Retinal pigment epithelial cell (primary cell): ENCODE measurements at regions not wholly inside any gene's neighbourhood (a gene's known extent, or its start where the extent isn't known, plus 50 kb on each side); places are given as distances from the start of the nearest gene placed in this dataset.
A peak's percentile ranks its signal among the peaks of the same experiment; 100 is the strongest.

Source experiments
- DNase-seq: peaks from one replicate; pipeline ENCODE4 v3.0.0-alpha.2; 2010; ENCODE audit warnings: low read depth
- H3K4me3 ChIP-seq: 2 replicates; pipeline ENCODE4 v1.5.1; 2011; ENCODE audit warnings: mild to moderate bottlenecking, low read length, control low read depth, moderate library complexity
- CTCF ChIP-seq: conservative IDR thresholded peaks from 2 replicates; pipeline ENCODE4 v1.5.1; 2011; ENCODE audit warnings: low read depth, low read length, control low read depth, inconsistent platforms

GRCh38 chr1:14511796-14512585, 86.5 kb upstream of the KAZN start:
- H3K4me3 ChIP-seq, result no peak overlapping the region
- DNase-seq, result no peak
- peak; percentile 3 for TF ChIP-seq CTCF

- no peak for DNase-seq
- no peak for TF ChIP-seq CTCF
- H3K4me3 ChIP-seq, result no peak overlapping the region
Observed at GRCh38 chr1:14513111-14513510, 85.4 kb upstream of the KAZN start.

DNA sequence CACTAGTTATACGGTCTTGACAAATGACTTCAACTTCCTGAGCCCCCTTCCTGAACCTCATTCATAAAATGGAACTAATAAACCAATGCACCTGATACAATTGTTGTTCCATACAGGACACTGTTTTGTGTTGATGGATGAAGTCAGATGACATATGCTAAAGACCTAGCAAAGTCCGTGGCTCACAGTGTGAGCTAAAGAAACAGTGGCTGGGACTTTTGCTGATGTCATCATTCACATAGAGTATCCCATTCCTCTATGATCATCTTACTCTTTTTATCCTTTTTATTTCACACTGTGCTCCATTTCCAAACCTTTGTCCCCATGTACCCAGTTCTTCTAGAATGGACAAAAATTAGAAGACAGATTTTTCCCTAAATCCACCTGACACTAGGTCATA, 83.7 kb upstream of the KAZN start:
- no peak for TF ChIP-seq CTCF

DNA sequence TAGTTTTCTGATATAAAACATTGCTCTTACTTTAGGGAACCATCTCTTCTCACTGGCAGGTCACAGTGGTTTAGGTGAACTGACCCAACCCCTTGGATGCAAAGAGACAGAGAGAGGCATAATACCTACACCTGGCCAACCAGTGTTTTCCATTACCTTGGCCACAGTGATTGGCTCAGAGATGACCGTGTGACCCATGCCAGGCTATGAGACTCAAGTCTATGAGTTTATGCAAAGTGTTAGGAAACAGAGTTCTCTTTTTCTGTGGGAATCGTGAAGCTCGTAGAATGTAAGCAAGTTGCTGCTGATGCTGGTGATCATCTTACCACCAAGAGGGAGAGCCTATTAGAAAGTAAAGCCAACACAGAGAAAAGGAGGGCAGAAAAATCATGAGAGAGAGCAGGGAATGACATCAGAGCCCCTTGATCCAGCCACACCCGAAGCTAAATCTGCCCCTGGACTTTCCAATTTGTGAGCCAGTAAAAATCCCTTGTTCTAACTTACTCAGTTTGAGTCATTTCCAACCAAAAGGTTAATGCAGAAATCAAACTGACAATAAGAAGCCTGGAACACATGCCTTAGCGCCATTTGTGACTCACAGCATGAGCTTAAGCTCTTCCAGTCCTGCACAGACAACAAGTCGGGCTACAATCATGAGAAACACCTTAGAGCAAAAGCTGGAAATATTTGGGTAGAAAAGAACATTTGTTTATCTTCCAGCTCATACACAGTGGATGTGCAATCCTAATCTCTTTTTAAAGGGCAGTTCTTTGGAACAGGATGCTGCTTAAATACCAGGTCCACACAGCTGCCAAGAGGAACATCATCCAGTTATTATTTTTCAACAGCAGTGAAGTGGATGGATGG, 81.3 kb upstream of the KAZN start:
- H3K4me3 ChIP-seq, result no peak overlapping the region
- DNase-seq, result peak; percentile 99
- no peak for TF ChIP-seq CTCF

More for the DNA sequence above, 83.7 kb upstream of the KAZN start:
- H3K4me3 ChIP-seq, result no peak overlapping the region
- DNase-seq, result no peak

GRCh38 chr1:14517841-14518180, 80.7 kb upstream of the KAZN start:
- DNase-seq, result no peak
- TF ChIP-seq CTCF, result no peak
- H3K4me3 ChIP-seq, result no peak overlapping the region

DNA sequence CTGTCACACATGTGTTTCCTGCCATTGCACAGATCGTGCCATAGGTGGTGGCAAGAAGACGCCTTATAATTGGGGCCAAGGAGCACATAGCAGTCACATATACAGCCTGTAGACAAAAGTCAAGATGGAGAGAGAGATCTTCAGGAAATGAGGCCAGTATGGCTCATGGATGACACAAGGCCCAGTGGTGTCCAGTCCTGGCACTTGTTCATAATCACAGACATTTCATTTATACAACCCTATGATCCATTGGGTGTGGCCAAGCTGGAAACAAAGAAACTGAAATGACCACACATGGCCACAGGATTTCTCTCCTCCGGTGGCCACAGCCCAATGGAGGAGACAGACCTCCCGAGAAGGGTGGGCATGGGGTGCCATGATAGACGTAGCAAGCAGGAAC, 78.5 kb upstream of the KAZN start:
- no peak for TF ChIP-seq CTCF
- DNase-seq, result no peak
- H3K4me3 ChIP-seq, result no peak overlapping the region
